ENCODE measurements at regions not wholly inside any gene's neighbourhood (a gene's known extent, or its start where the extent isn't known, plus 50 kb on each side); places are given as distances from the start of the nearest gene placed in this dataset.

GRCh38 chr1:219798283-219799030 lies 129.9 kb downstream of the SLC30A10 start:
- intact Hi-C loops (cut with DNase I), result no loop called here
- Histone ChIP-seq H3K27ac (no peak overlapping the region), H3K9me3 (no peaks in the 10 kb centered on the region), H3K4me1 (no peaks in the 10 kb centered on the region), H3K27me3 (no peaks in the 10 kb centered on the region), H3K4me3 (no peak overlapping the region), H3K36me3 (no peaks in the 10 kb centered on the region)
- TF ChIP-seq CTCF (IDR thresholded peaks at IDR 0.05), result no peak
- no peak for DNase-seq (ENCODE audit: low spot score in 2 of 2)

- H3K27me3 ChIP-seq, result no peaks in the 10 kb centered on the region
- DNase-seq (ENCODE audit: low spot score in 2 of 2), result no peak
- H3K4me3 ChIP-seq, result no peak overlapping the region
- intact Hi-C loops (cut with DNase I), result no loop called here
- TF ChIP-seq CTCF (IDR thresholded peaks at IDR 0.05), result no peak
- no peaks in the 10 kb centered on the region for H3K9me3 ChIP-seq
- H3K4me1 ChIP-seq, result no peaks in the 10 kb centered on the region
- no peak overlapping the region for H3K27ac ChIP-seq
- H3K36me3 ChIP-seq, result no peaks in the 10 kb centered on the region
Observed at GRCh38 chr1:219797683-219798082, 130.7 kb downstream of the SLC30A10 start.

GRCh38 chr1:219797009-219797408 lies 131.3 kb downstream of the SLC30A10 start:
- Histone ChIP-seq H3K4me3 (no peak overlapping the region), H3K9me3 (no peaks in the 10 kb centered on the region), H3K27me3 (no peaks in the 10 kb centered on the region), H3K27ac (no peak overlapping the region), H3K4me1 (no peaks in the 10 kb centered on the region), H3K36me3 (no peaks in the 10 kb centered on the region)
- DNase-seq (ENCODE audit: low spot score in 2 of 2), result no peak
- TF ChIP-seq CTCF (IDR thresholded peaks at IDR 0.05), result no peak
- intact Hi-C loops (cut with DNase I), result no loop called here

- Histone ChIP-seq H3K27me3 (no peaks in the 10 kb centered on the region), H3K9me3 (no peaks in the 10 kb centered on the region), H3K36me3 (no peaks in the 10 kb centered on the region), H3K4me3 (no peak overlapping the region), H3K4me1 (no peaks in the 10 kb centered on the region), H3K27ac (no peak overlapping the region)
- no peak for DNase-seq (ENCODE audit: low spot score in 2 of 2)
- no peak for TF ChIP-seq CTCF (IDR thresholded peaks at IDR 0.05)
- intact Hi-C loops (cut with DNase I), result no loop called here
Observed at GRCh38 chr1:219795363-219795917, 132.9 kb downstream of the SLC30A10 start.

- Histone ChIP-seq H3K4me3 (no peak overlapping the region), H3K4me1 (no peaks in the 10 kb centered on the region), H3K36me3 (no peaks in the 10 kb centered on the region), H3K9me3 (no peaks in the 10 kb centered on the region), H3K27me3 (no peaks in the 10 kb centered on the region), H3K27ac (no peak overlapping the region)
- DNase-seq (ENCODE audit: low spot score in 2 of 2), result no peak
- intact Hi-C loops (cut with DNase I), result no loop called here
- TF ChIP-seq CTCF (IDR thresholded peaks at IDR 0.05), result no peak
Observed at GRCh38 chr1:219794085-219794743, 134.1 kb downstream of the SLC30A10 start.
